Bronchial epithelial cell (primary cell): ENCODE measurements at regions not wholly inside any gene's neighbourhood (a gene's known extent, or its start where the extent isn't known, plus 50 kb on each side); places are given as distances from the start of the nearest gene placed in this dataset.

ENCODE experiments used
- DNase-seq: peaks from one replicate; pipeline ENCODE4 v3.0.0-alpha.2; 2010; ENCODE audit warnings: low read depth
- FAIRE-seq: peaks from 2 replicates; lab custom pipeline; 2011; peaks lifted over from hg19 to GRCh38; lab: Jason Lieb, UNC
- H3K27me3 ChIP-seq: 2 replicates; pipeline ENCODE4 v1.5.1; 2011; ENCODE audit warnings: low read length; ENCODE audit not compliant: control insufficient read depth, insufficient read depth
- H3K36me3 ChIP-seq: 2 replicates; pipeline ENCODE4 v1.5.1; 2011; ENCODE audit warnings: low read length; ENCODE audit not compliant: control insufficient read depth, insufficient read depth
- H3K4me3 ChIP-seq: 2 replicates; pipeline ENCODE4 v1.5.1; 2011; ENCODE audit warnings: mild to moderate bottlenecking, low read depth, low read length, control low read depth
- CTCF ChIP-seq: IDR thresholded peaks from 2 replicates; pipeline ENCODE4 v1.5.1; 2011; ENCODE audit warnings: mild to moderate bottlenecking, moderate library complexity, low read length, control low read depth, inconsistent platforms; ENCODE audit not compliant: insufficient read depth, severe bottlenecking

GRCh38 chr13:99065235-99066015 is 87.6 kb upstream of the DOCK9 start:
- H3K4me3 ChIP-seq, result no peak overlapping the region
- no peaks in the 10 kb centered on the region for H3K36me3 ChIP-seq
- FAIRE-seq, result peak; percentile 62
- no peaks in the 10 kb centered on the region for H3K27me3 ChIP-seq
- peak; percentile 91 for DNase-seq
- no peak for TF ChIP-seq CTCF

GRCh38 chr13:99066219-99066618 is 88.4 kb upstream of the DOCK9 start:
- FAIRE-seq (no peak), DNase-seq (no peak)
- Histone ChIP-seq H3K4me3 (no peak overlapping the region), H3K36me3 (no peaks in the 10 kb centered on the region), H3K27me3 (no peaks in the 10 kb centered on the region)
- no peak for TF ChIP-seq CTCF

GRCh38 chr13:99067159-99067985 is 89.5 kb upstream of the DOCK9 start:
- peak; percentile 99 for DNase-seq
- FAIRE-seq, result no peak
- Histone ChIP-seq H3K36me3 (no peaks in the 10 kb centered on the region), H3K27me3 (no peaks in the 10 kb centered on the region), H3K4me3 (no peak overlapping the region)
- TF ChIP-seq CTCF, result no peak

GRCh38 chr13:99071211-99071610 is 93.3 kb upstream of the DOCK9 start:
- DNase-seq (no peak), FAIRE-seq (no peak)
- no peak overlapping the region for H3K4me3 ChIP-seq
- no peak for TF ChIP-seq CTCF
- H3K36me3 ChIP-seq, result no peaks in the 10 kb centered on the region
- H3K27me3 ChIP-seq, result no peaks in the 10 kb centered on the region

- FAIRE-seq (no peak), DNase-seq (no peak)
- H3K36me3 ChIP-seq, result no peaks in the 10 kb centered on the region
- TF ChIP-seq CTCF, result no peak
- no peak overlapping the region for H3K4me3 ChIP-seq
- H3K27me3 ChIP-seq, result no peaks in the 10 kb centered on the region
Observed at GRCh38 chr13:99071666-99072065, 93.8 kb upstream of the DOCK9 start.
